Renal cortex interstitium (tissue), 11 donors: ENCODE measurements at regions not wholly inside any gene's neighbourhood (a gene's known extent, or its start where the extent isn't known, plus 50 kb on each side); places are given as distances from the start of the nearest gene placed in this dataset.

Experiments
- DNase-seq, 11 donors: peaks; one replicate each; pipeline ENCODE4 v3.0.0-alpha.2; 2013; ENCODE audit warnings: low read depth in 9 of 11, low spot score in 4 of 11; ENCODE audit errors: extremely low read depth in 1 of 11

DNA sequence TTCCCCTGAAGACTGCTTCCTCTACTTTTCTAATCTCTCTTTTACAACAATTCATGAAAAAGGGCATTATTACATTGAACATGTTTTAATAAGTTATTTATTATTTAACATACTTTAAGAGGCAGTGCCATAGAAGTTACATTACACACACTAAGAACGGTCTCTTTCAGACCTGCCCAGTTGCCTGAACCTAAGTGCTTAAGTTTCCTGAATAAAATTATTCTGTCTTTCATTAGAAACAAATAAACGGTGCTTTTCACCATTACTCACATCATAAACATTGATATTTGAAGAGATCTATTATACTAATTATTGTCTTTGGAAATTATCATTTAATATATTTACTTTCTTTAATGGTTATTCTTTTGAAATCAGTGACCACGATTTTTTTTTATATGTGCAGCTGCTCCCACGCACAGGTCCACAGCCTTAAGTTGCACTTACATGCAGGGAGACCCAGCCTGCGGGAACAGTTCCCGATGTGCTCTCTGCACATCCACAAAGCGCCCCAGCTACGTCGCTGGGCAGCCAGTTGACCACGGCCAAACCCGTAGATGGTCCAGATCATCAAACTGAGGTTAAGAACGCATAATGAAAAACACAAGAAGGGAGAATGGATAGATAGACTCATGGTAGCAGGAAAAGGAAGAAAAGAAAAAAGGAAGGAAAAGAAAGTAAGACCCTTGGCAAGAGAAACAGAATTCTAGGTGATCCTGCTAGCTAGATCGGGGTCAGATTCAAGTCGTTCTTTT is 437.0 kb upstream of the MGMT start:
- no peak for DNase-seq

DNA sequence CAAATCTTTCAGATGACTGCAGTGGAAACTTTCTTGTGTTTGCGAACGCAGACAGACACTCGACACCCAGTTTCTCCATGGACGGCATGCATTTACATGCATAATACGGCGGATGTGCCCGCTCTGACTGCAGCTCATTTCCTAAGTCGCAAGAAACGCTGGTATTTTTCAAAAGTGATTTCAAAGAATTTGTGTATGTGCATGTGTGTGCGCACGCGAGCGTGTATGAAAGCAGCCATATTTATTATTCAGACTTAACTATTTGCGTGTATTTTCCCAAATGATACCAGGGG is 436.5 kb upstream of the MGMT start:
- no peak for DNase-seq

DNA sequence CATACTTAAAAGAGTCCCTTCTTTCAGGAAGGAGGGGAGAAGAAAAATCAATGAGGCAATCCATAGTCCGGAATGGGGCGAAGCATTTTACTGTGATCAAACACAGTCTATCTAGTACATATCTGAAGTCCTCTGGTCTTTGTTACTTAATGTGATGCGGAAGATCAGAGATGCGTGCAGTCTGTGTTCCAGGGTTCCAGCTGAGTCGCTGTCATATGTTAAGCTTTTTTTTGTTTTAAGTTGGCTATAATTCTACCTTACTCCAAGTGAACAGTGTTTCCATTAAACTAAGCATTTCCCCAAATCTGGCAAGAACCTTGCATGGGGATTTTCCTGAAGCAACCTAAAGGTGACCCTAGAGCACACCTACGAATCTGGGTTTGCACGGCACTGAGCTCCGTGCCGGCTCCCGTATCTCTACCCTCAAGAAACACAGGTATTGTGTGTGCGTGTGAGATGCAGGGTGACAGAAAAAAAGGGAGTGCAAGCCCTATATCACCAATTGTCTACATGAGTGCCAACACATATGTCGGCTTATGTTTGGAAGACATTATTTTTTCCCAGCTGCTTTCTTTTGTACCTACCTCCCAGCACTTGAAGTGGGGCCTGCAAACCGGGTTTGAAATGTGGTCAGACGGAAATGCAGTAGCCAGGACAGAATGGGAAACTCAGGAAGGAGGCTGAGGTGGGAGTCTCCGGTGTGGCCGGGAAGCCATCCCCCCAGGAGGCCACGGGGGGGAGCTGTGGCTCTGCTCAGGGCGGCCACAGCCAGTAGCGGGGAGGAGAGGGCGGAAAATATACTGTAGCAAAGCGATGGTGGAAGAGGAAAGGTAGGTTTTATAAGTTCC is 435.8 kb upstream of the MGMT start:
- peak in 4 of 11 donors; percentile 50 to 65 (median 58) for DNase-seq

DNA sequence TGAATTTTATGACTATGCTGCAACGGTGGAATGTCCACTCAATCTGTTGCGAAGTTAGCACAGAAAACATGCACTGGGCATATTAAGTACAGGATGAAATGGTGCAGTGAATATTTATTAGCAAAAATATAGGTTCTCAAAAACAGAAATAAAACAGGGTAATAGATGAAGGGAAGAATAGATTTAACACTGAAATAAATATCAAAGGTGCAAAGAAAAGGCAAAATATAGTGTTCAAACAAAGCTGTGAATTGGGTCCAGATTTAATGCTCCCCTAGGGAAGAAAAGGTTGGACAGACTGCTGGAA is 435.2 kb upstream of the MGMT start:
- DNase-seq: no peak

DNA sequence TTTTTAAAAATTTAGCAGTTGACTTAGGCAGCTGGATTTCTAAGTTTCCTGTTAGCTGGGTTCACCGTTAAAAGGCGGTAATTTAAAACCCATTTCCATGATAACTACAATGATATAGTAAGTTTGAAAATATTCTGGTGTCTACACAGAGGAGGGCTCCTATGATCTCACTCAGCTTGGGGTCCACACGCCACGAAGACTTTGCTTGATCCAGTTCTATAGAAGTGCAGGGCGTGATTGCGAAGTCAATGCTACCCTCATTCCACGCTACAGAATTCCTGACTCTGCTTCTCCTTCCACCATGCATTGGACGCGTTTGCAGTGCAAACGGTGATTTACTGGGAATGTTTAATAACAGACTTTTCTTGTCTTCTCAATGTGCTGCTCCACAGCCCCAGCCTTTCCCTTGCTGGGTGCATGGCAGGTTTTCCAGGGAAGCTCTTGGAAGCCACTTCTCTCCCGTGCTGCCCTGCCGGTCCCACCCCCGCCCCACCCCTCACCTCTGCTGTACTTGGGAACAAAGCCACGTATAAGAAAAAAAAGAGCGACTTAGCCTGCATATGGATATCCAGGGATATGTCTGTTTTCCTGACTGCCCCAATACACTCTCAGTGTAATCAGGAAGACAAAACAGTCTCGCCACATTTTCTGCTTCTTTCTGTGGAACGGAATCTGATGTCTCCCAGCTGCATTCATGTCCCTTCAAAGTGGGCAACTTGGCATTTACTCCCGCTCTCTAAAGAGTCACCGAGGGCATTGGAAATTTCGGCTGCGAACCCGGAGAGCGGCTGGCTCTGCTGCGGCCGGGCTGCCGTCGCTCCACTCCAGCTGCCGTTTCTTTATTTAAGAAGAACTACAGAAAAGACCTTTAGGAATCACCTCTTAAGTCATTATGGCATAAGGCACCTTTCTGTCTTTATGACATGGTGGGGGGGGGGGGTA is 434.4 kb upstream of the MGMT start:
- no peak for DNase-seq

DNA sequence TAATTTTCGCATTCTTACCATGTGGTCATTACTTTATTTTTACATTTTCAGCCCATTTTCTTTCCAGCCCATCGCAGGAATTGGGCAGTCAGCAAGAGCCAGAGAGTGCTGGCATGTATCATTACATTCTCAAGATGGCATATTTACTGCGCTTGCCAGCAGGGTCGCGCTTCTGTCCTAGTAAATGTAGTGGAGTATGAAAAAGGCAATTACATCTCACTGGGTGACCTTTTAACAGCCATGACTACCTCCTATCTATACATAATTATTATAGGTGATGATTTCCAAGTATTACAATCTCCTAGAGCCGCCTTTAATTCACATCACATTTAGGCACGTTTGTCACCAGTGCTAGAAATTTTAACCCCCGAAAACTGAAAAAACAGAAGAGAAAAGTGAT is 433.7 kb upstream of the MGMT start:
- DNase-seq: no peak

DNA sequence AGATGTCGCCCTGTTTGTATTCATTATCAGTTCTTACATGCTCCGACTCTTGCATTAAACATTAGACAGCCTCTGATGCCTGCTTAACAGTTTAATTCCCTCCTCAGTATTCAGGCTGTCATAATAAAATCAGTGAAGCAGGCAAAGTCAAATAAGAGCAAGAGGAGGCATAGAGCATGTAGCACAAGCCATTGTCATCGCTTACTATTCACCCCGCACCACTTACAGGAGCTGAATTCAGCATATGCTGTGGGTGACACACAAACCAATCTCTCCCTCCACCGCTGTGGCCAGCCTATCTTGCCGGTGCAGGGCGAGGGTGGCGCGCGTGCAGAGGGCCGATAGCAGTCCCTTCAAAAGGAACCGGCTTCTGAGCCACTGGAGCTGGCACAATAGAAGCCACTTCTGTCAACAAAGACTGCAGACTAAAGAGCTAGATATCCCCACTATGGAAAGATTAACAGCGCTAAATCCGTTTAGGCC is 433.2 kb upstream of the MGMT start:
- no peak for DNase-seq

DNA sequence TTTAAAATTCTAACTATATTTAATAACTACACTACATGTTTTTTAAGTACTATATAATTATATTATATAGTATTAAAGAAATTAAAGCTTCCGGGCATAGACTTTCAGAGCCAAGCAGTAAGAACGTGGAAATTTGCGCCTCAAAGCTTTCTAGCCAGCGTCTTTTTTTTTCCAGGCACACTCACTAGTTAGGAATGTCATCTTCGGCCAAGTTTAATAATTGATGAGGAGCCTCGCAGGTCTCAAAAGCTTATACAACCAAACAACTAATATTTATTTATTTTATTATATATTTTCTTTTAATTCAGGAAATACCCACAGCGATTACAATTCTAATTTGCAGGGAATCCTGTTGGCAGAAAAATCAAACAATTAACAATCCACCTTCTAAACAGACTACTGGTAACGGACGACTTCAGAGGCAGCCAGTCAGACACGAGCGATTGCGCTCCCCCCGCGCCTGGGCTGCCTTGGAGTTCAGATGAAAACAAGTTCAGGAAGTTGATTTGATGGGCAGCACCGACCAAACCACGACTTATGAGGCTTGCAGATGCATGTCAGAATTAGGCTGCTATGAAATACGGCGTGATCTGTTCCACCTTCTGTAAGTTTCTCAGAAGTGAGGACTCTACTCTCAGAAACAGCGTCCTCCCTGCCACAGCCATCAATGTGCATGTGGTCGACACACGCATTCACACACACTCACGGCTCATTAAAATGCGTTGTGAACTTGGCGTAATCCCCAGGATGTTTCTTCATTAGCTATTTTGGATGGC is 431.8 kb upstream of the MGMT start:
- DNase-seq: no peak

DNA sequence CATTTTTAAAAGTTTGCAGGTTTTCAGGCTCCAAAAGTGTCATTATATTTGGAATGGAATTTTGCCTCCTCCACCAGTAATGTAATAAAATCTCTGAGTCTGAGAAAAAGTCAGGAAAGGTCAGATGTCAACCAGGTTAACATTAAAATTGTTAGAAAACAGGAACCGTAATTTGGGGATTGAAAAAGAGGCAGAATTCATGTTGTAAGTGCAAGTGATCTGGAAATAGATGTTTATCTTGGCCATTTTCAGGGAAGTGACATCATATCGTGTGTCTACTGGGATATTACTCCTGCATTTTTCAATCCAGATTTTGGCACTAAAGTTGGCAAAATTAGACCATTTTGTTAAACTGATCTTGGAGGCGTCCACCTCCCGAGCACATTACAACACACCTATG is 428.5 kb upstream of the MGMT start:
- no peak for DNase-seq

DNA sequence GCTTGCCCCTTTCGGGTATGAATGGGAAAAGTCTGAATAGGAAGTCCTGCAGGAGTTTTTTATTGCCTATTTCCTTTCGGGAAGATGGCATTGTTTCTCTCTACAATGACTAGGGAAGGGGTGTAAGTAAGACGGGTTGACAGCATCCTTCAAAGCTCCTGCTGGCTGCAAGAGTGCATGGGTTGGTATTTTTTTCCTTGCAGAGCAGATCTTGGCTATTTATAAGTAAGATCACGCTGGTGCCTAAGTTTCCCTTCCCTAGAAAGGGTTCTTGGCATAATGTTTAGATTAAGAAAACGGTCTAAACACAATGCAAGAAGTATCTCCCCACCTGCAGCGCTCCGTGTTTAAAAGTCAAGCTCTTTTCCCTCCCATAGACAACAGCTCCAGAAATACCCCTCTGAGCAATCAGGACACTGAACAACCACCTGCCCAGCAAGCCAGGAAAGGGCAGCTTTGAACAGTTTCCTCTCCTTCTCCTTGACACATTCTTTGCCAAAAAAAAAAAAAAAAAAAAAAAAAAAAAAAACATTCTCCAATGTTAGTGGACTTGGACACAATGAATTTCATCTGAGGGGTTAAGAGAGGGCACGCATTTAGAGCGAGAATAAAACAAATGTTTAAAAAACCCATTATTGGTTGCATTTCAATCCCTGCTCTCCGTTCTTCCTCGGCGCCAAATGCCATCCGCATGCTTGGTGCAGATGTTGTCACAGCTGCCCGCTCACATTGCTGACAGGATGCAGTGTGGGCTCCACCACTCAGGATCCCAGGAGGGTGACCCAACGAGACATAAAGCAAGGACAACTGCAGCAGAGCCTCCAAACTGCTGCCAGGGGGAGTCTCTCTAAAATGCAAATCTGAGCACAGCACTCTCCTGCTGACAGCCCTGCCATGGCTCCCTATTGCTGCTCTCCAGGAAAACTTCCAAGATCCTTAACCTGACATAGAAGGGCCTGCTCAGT is 427.4 kb upstream of the MGMT start:
- DNase-seq: no peak

DNA sequence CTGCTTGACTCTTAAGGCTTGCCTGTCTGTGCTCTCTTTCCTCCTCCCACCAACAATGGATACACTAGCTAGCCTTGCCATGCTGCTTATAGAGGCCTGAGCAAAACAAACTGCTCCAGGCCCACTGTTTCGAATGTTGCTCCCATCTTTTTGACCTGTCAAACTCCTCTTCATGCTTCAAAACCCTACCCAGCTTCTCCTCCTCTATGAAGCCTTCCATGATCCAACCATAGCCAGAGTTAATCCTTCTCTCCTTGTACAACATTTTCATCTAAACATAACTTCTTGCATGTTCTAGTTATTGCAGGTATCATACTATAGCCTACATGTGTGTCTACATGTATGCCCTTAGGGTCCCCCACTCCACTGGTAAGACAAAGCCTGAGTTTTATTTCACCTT is 426.7 kb upstream of the MGMT start:
- DNase-seq: no peak

DNA sequence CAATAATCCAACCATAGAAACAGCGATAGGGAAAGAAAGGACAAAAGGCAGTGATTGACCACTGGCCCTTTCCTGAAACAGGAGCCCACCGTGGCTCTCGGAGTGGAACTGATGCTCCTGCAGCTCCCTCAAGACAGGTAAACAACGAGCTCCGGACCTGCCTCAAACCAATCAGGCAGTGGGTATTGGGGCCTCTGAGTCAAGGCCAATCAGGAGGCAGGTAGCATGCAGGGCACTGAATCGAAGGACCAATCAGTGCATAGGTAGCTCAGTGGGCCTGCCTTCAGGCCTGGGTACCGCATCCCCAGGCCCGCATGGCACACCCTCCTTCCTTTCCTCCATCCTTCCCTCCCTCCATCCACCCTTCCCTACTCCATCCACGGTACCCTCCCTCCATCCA is 425.1 kb upstream of the MGMT start:
- no peak for DNase-seq

DNA sequence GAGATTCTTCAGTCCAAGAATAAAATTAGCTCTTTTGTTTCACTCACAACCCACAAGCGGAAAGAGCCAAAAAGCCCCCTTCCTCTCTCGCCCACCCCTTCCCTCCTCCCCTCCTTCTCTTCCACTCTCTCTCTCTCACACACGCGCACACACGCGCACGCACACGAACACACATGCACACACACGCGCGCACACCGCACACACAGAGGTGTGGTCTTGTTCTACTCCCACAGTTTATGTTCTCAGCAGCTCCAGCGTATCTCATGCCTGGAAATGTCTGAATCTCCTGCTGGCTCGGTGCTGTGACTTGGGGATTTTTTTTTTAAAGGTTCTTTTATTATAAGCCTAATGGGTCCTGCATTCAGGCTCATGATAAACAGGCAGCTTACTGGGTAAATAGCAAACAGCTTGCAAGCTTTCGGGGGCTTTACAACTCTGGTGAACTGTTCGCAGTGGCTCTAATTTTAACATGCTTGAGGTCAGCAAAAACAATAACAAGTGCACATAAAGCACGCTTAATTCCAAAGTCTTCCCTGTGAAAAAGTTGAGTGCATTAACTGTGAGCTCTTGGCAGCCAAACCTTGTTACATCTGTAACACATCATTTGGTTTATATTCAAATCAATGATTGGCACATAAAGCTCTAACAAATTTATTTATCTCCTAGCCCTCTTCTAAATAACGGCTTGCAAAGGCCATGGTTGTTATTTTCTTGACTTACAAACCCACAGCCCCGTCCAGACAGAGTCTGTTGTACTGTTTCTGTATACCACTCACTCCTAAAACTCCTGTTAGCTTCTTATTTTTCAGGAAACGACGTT is 424.1 kb upstream of the MGMT start:
- DNase-seq: no peak

DNA sequence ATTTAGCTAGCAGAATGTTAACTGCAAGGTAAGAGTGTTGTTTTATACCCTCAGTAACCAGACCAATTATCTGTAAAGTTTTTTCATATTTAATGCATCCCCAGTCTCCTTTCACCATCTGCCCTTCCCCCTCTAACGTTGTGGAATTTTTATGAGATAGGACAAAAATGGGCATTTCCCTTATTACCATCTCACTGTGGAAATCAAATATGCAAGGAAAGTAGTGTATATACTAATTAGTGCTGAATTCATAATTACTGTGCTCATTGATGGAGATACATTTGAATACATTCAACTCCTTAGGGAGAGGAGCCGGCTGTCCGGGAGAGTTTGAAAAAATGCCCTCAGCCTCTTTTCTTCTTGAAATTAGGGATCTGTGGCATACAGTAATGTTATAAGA is 423.4 kb upstream of the MGMT start:
- no peak for DNase-seq

DNA sequence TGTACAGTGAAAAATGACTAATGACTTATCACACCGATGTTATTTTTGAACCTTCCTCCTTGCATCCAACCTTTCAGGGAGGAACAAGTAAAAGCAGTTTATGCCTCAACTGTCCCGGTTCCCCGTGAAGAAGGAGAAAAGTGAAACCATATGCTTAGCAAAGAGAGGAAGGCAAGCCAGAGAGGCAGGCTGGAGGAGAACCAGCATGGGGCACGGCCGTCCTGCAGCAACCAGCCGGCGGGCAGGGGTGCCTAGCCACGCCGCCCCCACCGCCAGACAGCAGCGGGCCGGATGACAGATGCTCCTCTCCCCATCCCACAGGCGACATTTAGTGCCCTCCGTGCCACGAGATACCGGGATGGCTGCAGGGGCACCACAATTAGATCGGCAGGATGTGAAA is 421.4 kb upstream of the MGMT start:
- no peak for DNase-seq

DNA sequence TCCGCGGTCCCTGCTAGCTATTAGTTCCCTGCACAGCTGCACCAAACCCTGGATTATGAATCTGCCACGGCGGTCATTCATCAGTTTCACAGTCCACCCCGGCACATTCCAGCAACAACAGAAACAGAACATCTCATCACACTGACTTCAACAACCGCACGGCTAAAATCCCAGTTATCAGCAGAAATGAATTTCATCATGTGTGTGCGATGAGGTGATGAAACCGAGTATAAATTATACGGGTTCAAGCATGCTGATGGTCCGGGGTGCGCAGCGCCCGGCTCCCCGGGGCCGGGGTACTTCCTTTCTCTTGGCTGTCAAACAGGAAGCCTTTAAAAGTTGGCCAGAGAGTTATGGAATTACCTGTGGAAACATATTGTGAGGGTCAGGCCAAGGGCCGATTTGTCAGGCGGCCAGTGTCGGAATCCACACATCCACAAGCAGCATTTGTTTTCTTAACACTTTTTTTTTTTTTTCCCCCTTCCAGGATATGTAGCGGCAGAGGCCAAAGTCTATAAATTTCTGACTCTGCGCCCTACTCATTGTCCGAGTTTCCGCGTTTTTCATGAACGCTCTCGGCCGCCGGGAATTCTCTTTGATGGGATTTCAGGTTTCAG is 420.9 kb upstream of the MGMT start:
- DNase-seq: peak in 3 of 11 donors; percentile 33 to 53 (median 52)

DNA sequence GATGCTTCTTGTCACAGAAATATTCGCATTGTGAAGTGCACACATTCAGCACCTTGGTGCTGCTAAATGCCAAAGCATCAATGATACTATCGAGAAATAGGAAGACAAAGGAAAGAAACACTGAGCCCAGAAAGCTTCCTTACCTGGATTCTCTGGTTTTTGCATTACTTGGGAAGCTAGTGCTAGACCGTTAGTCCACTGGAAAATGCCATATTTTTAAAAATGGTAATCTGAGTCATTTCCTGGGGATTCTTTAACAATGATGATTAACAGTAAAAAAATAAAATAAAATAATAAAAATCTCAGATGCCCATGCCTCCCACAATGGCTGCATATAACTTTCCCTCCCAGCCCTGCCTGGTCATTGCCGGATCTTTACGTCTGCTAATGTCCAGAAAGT is 420.1 kb upstream of the MGMT start:
- DNase-seq: no peak
